Transverse colon (tissue), 4 donors: ENCODE measurements at regions not wholly inside any gene's neighbourhood (a gene's known extent, or its start where the extent isn't known, plus 50 kb on each side); places are given as distances from the start of the nearest gene placed in this dataset.

Source experiments
- DNase-seq: peaks from one replicate; pipeline ENCODE4 v3.0.0-alpha.2; 2019
- H3K27ac ChIP-seq, 4 donors: fragments of 200-600 bp; sonication (generic); 2 replicates each; pipeline ENCODE4 v1.5.1; 2016 to 2018; ENCODE audit warnings: inconsistent platforms in 4 of 4
- H3K27me3 ChIP-seq: fragments of 200-600 bp; sonication (generic); 2 replicates; pipeline ENCODE4 v1.5.1; 2017; ENCODE audit warnings: inconsistent platforms
- H3K36me3 ChIP-seq, 4 donors: fragments of 200-600 bp; sonication (generic); 2 replicates each; pipeline ENCODE4 v1.5.1; 2017 to 2019; ENCODE audit warnings: inconsistent platforms in 4 of 4
- H3K4me1 ChIP-seq, 4 donors: fragments of 200-600 bp; sonication (generic); 2 replicates each; pipeline ENCODE4 v1.5.1; 2017 to 2020; ENCODE audit warnings: inconsistent platforms in 4 of 4
- H3K4me3 ChIP-seq, 4 donors: fragments of 200-600 bp; sonication (generic); 1 replicate in 1 of 4; 2 replicates in 3 of 4; pipeline versions ENCODE4 v1.5.1 to v1.6.1; 2017 to 2019; ENCODE audit warnings: inconsistent platforms in 4 of 4
- H3K9me3 ChIP-seq, 2 donors: fragments of 200-600 bp; sonication (generic); 2 replicates each; pipeline ENCODE4 v1.5.1; 2017 to 2019; ENCODE audit warnings: inconsistent platforms in 2 of 2
- EP300 ChIP-seq: sonication (generic); formaldehyde crosslinking; IDR thresholded peaks from one replicate; pipeline ENCODE4 v1.6.1; 2017; ENCODE audit warnings: antibody characterized with exemption, low read depth
- POLR2A ChIP-seq: fragments of 450-650 bp; IDR thresholded peaks from one replicate; pipeline ENCODE4 v1.6.1; 2016; ENCODE audit warnings: antibody characterized with exemption, mild to moderate bottlenecking, moderate library complexity
- POLR2AphosphoS5 ChIP-seq, 3 donors: sonication (generic); formaldehyde crosslinking; IDR thresholded peaks; one replicate each; pipeline ENCODE4 v1.6.1; 2016; ENCODE audit warnings: antibody characterized with exemption in 3 of 3
- WGBS, 2 donors: methylation state at CpG; one replicate each; pipeline ENCODE4 v1.1.5; 2018; ENCODE audit warnings: low coverage in 1 of 2; 5-methylcytosine and 5-hydroxymethylcytosine counted together
- in situ Hi-C, 4 donors: fragments of 200-750 bp; cut with MboI; loops; one replicate each; pipeline versions ENCODE4 v1.15.0 to v1.15.1; 2017; ENCODE audit warnings: low sequenced_read_pairs in 3 of 4, low pct_ligation_motif_present in 1 of 4, low pct_unique_long_range_greater_than_20kb in 1 of 4
- intact Hi-C: fragments of 100-400 bp; cut with DNase I; formaldehyde crosslinking; loops from one replicate; pipeline ENCODE4 v1.15.1; 2023; ENCODE audit warnings: low total_unique reads
- TF ChIP-seq, protein P1 (sequence below), 5 experiments: fragments of 200-600 bp in 3 of 5; fragments of 450-650 bp in 2 of 5; sonication (generic) in 3 of 5; IDR thresholded peaks; 1 replicate in 2 of 5; 2 replicates in 3 of 5; pipeline ENCODE4 v1.5.1; 2016 to 2017; ENCODE audit warnings: antibody characterized with exemption in 5 of 5, inconsistent platforms in 3 of 5, mild to moderate bottlenecking in 2 of 5, moderate library complexity in 1 of 5

DNA sequence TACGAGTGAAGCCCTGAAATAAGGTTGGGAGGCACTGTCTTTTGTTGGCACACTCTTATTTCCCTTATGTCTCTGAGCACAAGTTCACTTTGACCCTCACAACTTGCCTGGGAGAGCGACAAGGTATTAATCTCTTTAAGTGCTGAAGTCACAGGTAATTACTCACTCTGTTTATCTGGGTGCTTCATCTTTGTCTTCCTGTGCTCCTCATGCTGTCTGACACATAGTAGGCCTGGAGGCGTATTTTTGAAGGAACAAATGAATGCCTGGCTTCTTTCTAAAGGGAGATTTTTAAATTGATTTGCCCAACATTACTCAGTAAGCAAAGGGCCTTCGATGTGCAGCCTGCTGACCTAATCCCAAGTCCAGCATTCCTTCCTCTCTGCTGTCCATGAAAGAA is 507.1 kb upstream of the TNP1 start:
- Histone ChIP-seq H3K4me1 (peaks cover 0 to 2% (median 0%) of the 10 kb centered on the region in 4 donors), H3K9me3 (no peaks in the 10 kb centered on the region), H3K36me3 (no peaks in the 10 kb centered on the region), H3K27me3 (no peaks in the 10 kb centered on the region), H3K27ac (no peak overlapping the region), H3K4me3 (no peak overlapping the region)
- WGBS, 2 donors, result 54 to 58% methylated on average over 2 to 4 of the region's 4 CpGs
- TF ChIP-seq POLR2A, result no peak
- TF ChIP-seq, protein P1, sequence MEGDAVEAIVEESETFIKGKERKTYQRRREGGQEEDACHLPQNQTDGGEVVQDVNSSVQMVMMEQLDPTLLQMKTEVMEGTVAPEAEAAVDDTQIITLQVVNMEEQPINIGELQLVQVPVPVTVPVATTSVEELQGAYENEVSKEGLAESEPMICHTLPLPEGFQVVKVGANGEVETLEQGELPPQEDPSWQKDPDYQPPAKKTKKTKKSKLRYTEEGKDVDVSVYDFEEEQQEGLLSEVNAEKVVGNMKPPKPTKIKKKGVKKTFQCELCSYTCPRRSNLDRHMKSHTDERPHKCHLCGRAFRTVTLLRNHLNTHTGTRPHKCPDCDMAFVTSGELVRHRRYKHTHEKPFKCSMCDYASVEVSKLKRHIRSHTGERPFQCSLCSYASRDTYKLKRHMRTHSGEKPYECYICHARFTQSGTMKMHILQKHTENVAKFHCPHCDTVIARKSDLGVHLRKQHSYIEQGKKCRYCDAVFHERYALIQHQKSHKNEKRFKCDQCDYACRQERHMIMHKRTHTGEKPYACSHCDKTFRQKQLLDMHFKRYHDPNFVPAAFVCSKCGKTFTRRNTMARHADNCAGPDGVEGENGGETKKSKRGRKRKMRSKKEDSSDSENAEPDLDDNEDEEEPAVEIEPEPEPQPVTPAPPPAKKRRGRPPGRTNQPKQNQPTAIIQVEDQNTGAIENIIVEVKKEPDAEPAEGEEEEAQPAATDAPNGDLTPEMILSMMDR (IDR thresholded peaks at IDR 0.05), result no peak
- TF ChIP-seq POLR2AphosphoS5 (IDR thresholded peaks at IDR 0.05), result no peak
- no peak for TF ChIP-seq EP300
- intact Hi-C loops (no loop called here), in situ Hi-C loops (no loop called here)
- DNase-seq, result no peak

DNA sequence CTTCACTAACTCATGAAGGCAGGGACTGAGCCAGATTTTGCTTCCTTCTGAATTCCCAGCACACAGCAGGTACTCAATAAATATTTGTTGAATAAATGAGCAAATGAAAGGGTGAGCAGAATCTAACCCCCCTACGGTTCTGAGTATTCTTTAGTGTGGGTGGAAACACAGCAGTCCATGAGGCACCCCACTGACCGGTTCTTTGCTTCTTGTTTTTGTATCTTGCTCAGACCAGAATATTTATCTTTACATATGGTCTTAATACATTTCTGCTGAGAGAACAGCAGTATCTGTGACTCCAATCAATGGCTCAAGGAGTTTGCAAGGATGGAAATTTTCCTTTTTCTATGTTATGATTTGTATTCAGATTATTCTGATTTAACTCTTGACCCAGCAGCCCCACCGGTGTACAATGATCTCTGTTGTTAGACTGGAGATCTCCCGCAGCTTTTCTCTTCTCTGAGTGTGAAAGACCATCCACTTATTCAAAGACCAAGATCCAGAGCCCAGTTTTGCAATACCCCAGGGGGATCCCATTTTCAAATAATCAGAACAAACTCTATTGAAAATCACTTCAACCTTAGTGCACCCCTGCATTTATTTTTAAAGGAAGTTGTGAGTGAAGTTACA is 506.5 kb upstream of the TNP1 start:
- no peak for TF ChIP-seq POLR2A
- TF ChIP-seq POLR2AphosphoS5 (IDR thresholded peaks at IDR 0.05), result no peak
- TF ChIP-seq, protein P1 (IDR thresholded peaks at IDR 0.05), result no peak
- TF ChIP-seq EP300, result no peak
- H3K9me3 ChIP-seq, result no peaks in the 10 kb centered on the region
- in situ Hi-C loops (no loop called here), intact Hi-C loops (no loop called here)
- no peak for DNase-seq
- no peak overlapping the region for H3K27ac ChIP-seq
- H3K4me3 ChIP-seq, result no peak overlapping the region
- WGBS, 2 donors, result 70 to 74% methylated on average over 4 of the region's 4 CpGs
- peaks cover 0 to 8% (median 0%) of the 10 kb centered on the region in 4 donors for H3K4me1 ChIP-seq
- H3K27me3 ChIP-seq, result no peaks in the 10 kb centered on the region
- no peaks in the 10 kb centered on the region for H3K36me3 ChIP-seq

DNA sequence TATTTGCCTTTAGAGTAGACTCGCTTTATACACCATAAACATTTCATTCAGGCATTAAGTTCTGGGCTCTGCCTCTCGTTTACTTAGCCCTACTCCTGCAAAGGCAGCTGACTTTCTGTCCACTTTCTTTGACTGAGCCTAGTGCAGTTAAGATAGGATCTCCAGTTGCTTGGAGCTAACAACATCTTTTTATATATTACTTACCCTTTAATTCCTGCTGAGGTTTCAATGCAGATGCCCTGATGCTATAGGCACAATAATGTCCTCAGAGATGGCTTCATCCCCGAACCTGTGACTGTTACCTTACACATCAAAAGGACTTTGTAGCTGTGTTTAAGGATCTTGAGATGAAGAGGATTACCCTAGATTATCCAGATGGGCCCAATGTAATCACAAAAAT is 505.8 kb upstream of the TNP1 start:
- Histone ChIP-seq H3K27me3 (no peaks in the 10 kb centered on the region), H3K4me3 (no peak overlapping the region), H3K36me3 (no peaks in the 10 kb centered on the region), H3K27ac (no peak overlapping the region), H3K4me1 (peaks cover under 1 to 11% (median 2%) of the 10 kb centered on the region in 4 donors), H3K9me3 (no peaks in the 10 kb centered on the region)
- DNase-seq, result no peak
- in situ Hi-C loops, result no loop called here
- TF ChIP-seq POLR2AphosphoS5 (IDR thresholded peaks at IDR 0.05), result no peak
- TF ChIP-seq, protein P1 (IDR thresholded peaks at IDR 0.05), result no peak
- no peak for TF ChIP-seq POLR2A
- TF ChIP-seq EP300, result no peak
- 46 to 47% methylated on average over 3 of the region's 3 CpGs for WGBS, 2 donors
- intact Hi-C loops, result no loop called here

DNA sequence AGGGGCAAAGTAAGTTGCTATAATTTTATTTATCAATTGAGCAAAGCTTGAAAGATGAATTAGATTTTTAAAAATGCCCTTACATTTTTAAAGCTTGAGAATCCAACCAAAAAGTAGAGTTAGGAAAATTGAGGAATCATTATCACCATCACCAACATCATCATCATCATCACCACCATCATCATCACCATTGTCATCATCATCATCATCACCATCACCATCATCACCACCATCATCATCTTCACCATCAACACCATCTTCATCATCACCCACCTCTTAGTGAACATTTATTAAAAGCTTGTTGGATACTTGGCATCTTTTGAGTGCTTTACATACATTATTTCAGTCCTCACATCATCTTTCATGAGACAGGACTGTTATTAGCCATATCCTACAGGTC is 504.4 kb upstream of the TNP1 start:
- no peak for DNase-seq
- intact Hi-C loops, result no loop called here
- H3K27me3 ChIP-seq, result no peaks in the 10 kb centered on the region
- no peaks in the 10 kb centered on the region for H3K36me3 ChIP-seq
- in situ Hi-C loops, result no loop called here
- TF ChIP-seq, protein P1 (IDR thresholded peaks at IDR 0.05), result no peak
- no peak for TF ChIP-seq POLR2A
- TF ChIP-seq POLR2AphosphoS5 (IDR thresholded peaks at IDR 0.05), result no peak
- TF ChIP-seq EP300, result no peak
- no peak overlapping the region for H3K27ac ChIP-seq
- H3K9me3 ChIP-seq, result no peaks in the 10 kb centered on the region
- H3K4me1 ChIP-seq, result peaks cover 3 to 19% (median 8%) of the 10 kb centered on the region in 4 donors
- H3K4me3 ChIP-seq, result no peak overlapping the region
